ENCODE measurements at regions not wholly inside any gene's neighbourhood (a gene's known extent, or its start where the extent isn't known, plus 50 kb on each side); places are given as distances from the start of the nearest gene placed in this dataset.

DNA sequence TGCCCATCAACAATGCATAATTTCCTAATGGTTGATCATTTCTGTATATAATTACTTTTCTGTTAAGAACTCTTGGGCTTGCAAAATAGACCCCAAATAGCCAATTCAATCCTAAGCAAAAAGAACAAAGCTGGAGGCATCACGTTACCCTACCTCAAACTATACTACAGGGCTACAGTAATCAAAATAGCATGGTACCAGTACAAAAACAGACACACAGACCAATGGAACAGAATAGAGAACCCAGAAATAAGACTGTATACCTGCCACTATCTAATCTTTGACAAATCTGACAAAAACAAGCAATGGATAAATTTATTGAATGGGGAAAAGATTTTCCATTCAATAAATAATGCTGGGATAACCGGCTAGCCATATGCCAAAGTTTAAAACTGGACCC, 78.8 kb downstream of the NR4A2 start:
- Histone ChIP-seq H3K4me1 (ENCODE audit: control insufficient read depth, insufficient read depth, low read length) (no peaks in the 10 kb centered on the region), H3K18ac (ENCODE audit: low read depth, low read length) (no peak overlapping the region), H4K91ac (ENCODE audit: insufficient read depth, low read depth, low read length) (no peak overlapping the region), H3K4ac (ENCODE audit: low read depth, low read length) (no peak overlapping the region), H3K23ac (ENCODE audit: low read depth, low read length) (no peak overlapping the region), H3K36me3 (ENCODE audit: control insufficient read depth, insufficient read depth, low read length) (no peaks in the 10 kb centered on the region), H3K27ac (ENCODE audit: insufficient read depth, low read length) (no peak overlapping the region), H3K79me1 (ENCODE audit: low read depth in 1 of 2, low read length in 2 of 2) (no peaks in the 10 kb centered on the region), H3K27me3 (ENCODE audit: control insufficient read depth, insufficient read depth, low read length) (no peaks in the 10 kb centered on the region), H2BK20ac (ENCODE audit: low read depth, low read length) (no peak overlapping the region), H3K4me2 (ENCODE audit: low read depth, low read length) (no peak overlapping the region), H4K20me1 (ENCODE audit: insufficient read depth, low read length) (no peaks in the 10 kb centered on the region), H2BK120ac (ENCODE audit: low read depth, low read length) (no peak overlapping the region), H3K9me1 (ENCODE audit: insufficient read depth, low read length) (no peaks in the 10 kb centered on the region), H2BK15ac (ENCODE audit: low read depth, low read length) (no peak overlapping the region), H2BK5ac (ENCODE audit: low read depth, low read length, poor library complexity, severe bottlenecking) (no peak overlapping the region), H3K9me3 (ENCODE audit: control insufficient read depth, insufficient read depth, low read length) (no peaks in the 10 kb centered on the region), H3K9ac (ENCODE audit: low read depth, low read length) (no peak overlapping the region), H3K4me3 (ENCODE audit: insufficient read depth, low read depth, low read length) (no peak overlapping the region), H3K14ac (replicated peaks; ENCODE audit: low read depth, low read length) (no peak overlapping the region), H2AK5ac (ENCODE audit: low read depth, low read length) (no peak overlapping the region), H2AK9ac (replicated peaks; ENCODE audit: low read depth, low read length, poor library complexity) (no peak overlapping the region), H2AFZ (replicated peaks; ENCODE audit: low read length, poor library complexity) (no peak overlapping the region), H4K5ac (ENCODE audit: low read depth, low read length) (no peak overlapping the region), H4K8ac (ENCODE audit: low read depth in 2 of 2, low read length in 2 of 2) (no peak overlapping the region), H3K56ac (ENCODE audit: extremely low read depth, insufficient read depth, low read length) (no peak overlapping the region)
- ATAC-seq (ENCODE audit: low read depth) (no peak), DNase-seq (no peak)
- in situ Hi-C loops (cut with MboI; ENCODE audit: low sequenced_read_pairs) (no loop called here), intact Hi-C loops (cut with micrococcal nuclease) (no loop called here), dilution Hi-C loops (cut with HindIII; ENCODE audit: low sequenced_read_pairs, unreplicated experiment) (no loop called here)
- no TSS peak for BruUV-seq (replicated peaks)
- TF ChIP-seq BHLHE40 (IDR thresholded peaks at IDR 0.05; ENCODE audit: low read depth, low read length) (no peak), SMC3 (IDR thresholded peaks at IDR 0.05; ENCODE audit: low read depth, low read length) (no peak), RFX5 (IDR thresholded peaks at IDR 0.05; ENCODE audit: low read depth, low read length) (no peak), CHD1 (IDR thresholded peaks at IDR 0.05; ENCODE audit: low read depth, low read length) (no peak), CEBPB (IDR thresholded peaks at IDR 0.05; ENCODE audit: low read depth, low read length) (no peak), FOS (IDR thresholded peaks at IDR 0.05; ENCODE audit: low read depth, low read length) (no peak), RCOR1 (IDR thresholded peaks at IDR 0.05; ENCODE audit: insufficient replicate concordance, low read length) (no peak), MAZ (IDR thresholded peaks at IDR 0.05; ENCODE audit: borderline replicate concordance, low read depth, low read length) (no peak), MAFK (IDR thresholded peaks at IDR 0.05; ENCODE audit: low read depth, low read length) (no peak), NFE2L2 (IDR thresholded peaks at IDR 0.05; ENCODE audit: low read depth, low read length) (no peak), MXI1 (IDR thresholded peaks at IDR 0.05; ENCODE audit: borderline replicate concordance, low read depth, low read length) (no peak), RAD21 (IDR thresholded peaks at IDR 0.05; ENCODE audit: low read length) (no peak), POLR2A (IDR thresholded peaks at IDR 0.05; ENCODE audit: low read depth, low read length) (no peak)
- TF ChIP-seq, protein P1, sequence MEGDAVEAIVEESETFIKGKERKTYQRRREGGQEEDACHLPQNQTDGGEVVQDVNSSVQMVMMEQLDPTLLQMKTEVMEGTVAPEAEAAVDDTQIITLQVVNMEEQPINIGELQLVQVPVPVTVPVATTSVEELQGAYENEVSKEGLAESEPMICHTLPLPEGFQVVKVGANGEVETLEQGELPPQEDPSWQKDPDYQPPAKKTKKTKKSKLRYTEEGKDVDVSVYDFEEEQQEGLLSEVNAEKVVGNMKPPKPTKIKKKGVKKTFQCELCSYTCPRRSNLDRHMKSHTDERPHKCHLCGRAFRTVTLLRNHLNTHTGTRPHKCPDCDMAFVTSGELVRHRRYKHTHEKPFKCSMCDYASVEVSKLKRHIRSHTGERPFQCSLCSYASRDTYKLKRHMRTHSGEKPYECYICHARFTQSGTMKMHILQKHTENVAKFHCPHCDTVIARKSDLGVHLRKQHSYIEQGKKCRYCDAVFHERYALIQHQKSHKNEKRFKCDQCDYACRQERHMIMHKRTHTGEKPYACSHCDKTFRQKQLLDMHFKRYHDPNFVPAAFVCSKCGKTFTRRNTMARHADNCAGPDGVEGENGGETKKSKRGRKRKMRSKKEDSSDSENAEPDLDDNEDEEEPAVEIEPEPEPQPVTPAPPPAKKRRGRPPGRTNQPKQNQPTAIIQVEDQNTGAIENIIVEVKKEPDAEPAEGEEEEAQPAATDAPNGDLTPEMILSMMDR (conservative IDR thresholded peaks at IDR 0.05; ENCODE audit: low read depth, low read length) = no peak
- TF ChIP-seq, protein P2, sequence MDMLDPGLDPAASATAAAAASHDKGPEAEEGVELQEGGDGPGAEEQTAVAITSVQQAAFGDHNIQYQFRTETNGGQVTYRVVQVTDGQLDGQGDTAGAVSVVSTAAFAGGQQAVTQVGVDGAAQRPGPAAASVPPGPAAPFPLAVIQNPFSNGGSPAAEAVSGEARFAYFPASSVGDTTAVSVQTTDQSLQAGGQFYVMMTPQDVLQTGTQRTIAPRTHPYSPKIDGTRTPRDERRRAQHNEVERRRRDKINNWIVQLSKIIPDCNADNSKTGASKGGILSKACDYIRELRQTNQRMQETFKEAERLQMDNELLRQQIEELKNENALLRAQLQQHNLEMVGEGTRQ (IDR thresholded peaks at IDR 0.05; ENCODE audit: low read depth, low read length) = no peak
- TF ChIP-seq, protein P3, sequence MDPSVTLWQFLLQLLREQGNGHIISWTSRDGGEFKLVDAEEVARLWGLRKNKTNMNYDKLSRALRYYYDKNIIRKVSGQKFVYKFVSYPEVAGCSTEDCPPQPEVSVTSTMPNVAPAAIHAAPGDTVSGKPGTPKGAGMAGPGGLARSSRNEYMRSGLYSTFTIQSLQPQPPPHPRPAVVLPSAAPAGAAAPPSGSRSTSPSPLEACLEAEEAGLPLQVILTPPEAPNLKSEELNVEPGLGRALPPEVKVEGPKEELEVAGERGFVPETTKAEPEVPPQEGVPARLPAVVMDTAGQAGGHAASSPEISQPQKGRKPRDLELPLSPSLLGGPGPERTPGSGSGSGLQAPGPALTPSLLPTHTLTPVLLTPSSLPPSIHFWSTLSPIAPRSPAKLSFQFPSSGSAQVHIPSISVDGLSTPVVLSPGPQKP (IDR thresholded peaks at IDR 0.05; ENCODE audit: borderline replicate concordance, low read depth, low read length) = no peak
- ChIA-PET POLR2A (ENCODE audit: unreplicated experiment) (no interaction called here), CTCF (no interaction called here)
- WGBS, 2 experiments (ENCODE audit: extremely low coverage in 2 of 2, insufficient read length in 1 of 2) = no CpG with 5 or more reads among the region's 2 CpGs

Data from IMR-90 (cell line).